Activated CD8-positive, alpha-beta memory T cell treated with anti-CD3 and anti-CD28 coated beads for 36 hours (primary cell): ENCODE measurements at regions not wholly inside any gene's neighbourhood (a gene's known extent, or its start where the extent isn't known, plus 50 kb on each side); places are given as distances from the start of the nearest gene placed in this dataset.

Experiments
- CTCF ChIA-PET: fragments of 350-600 bp; sonication (Branson Sonifier 250); formaldehyde crosslinking; loops from one replicate; lab custom pipeline; 2021; ENCODE audit warnings: antibody characterized with exemption; lab: Charles Lee
- POLR2A ChIA-PET: fragments of 350-600 bp; sonication (Branson Sonifier 250); formaldehyde crosslinking; loops from one replicate; lab custom pipeline; 2021; ENCODE audit warnings: antibody characterized with exemption; lab: Charles Lee

- ChIA-PET POLR2A (no interaction called here), CTCF (no interaction called here)
Observed at GRCh38 chr1:220976390-220976789, 97.1 kb downstream of the HLX start.

- POLR2A ChIA-PET = no interaction called here
- CTCF ChIA-PET = no interaction called here
Observed at GRCh38 chr1:220979371-220979770, 100.1 kb downstream of the HLX start.

GRCh38 chr1:220982686-220983085 lies 103.4 kb downstream of the HLX start:
- POLR2A ChIA-PET = no interaction called here
- CTCF ChIA-PET = no interaction called here

GRCh38 chr1:220983877-220984635 lies 104.8 kb downstream of the HLX start:
- ChIA-PET CTCF (no interaction called here), POLR2A (no interaction called here)

- POLR2A ChIA-PET = no interaction called here
- CTCF ChIA-PET = no interaction called here
Observed at GRCh38 chr1:220990427-220991339, 111.4 kb downstream of the HLX start.

GRCh38 chr1:220991506-220991905 lies 112.3 kb downstream of the HLX start:
- POLR2A ChIA-PET = no interaction called here
- CTCF ChIA-PET = no interaction called here

GRCh38 chr1:220991959-220992704 lies 112.9 kb downstream of the HLX start:
- ChIA-PET CTCF (no interaction called here), POLR2A (no interaction called here)

- CTCF ChIA-PET = no interaction called here
- POLR2A ChIA-PET = no interaction called here
Observed at GRCh38 chr1:220992705-220993052, 113.4 kb downstream of the HLX start.

- CTCF ChIA-PET = no interaction called here
- POLR2A ChIA-PET = no interaction called here
Observed at GRCh38 chr1:220994671-220995070, 115.4 kb downstream of the HLX start.

- ChIA-PET CTCF (no interaction called here), POLR2A (no interaction called here)
Observed at GRCh38 chr1:220997791-220998190, 118.5 kb downstream of the HLX start.

GRCh38 chr1:220999872-221000863 lies 120.9 kb downstream of the HLX start:
- POLR2A ChIA-PET = no interaction called here
- CTCF ChIA-PET = no interaction called here

- CTCF ChIA-PET = no interaction called here
- POLR2A ChIA-PET = no interaction called here
Observed at GRCh38 chr1:221001167-221001566, 121.9 kb downstream of the HLX start.

- ChIA-PET POLR2A (no interaction called here), CTCF (no interaction called here)
Observed at GRCh38 chr1:221002601-221003000, 123.4 kb downstream of the HLX start.

- POLR2A ChIA-PET = no interaction called here
- CTCF ChIA-PET = no interaction called here
Observed at GRCh38 chr1:221011145-221011544, 131.9 kb downstream of the HLX start.

- CTCF ChIA-PET = no interaction called here
- POLR2A ChIA-PET = no interaction called here
Observed at GRCh38 chr1:221012120-221012519, 132.9 kb downstream of the HLX start.

- ChIA-PET POLR2A (no interaction called here), CTCF (no interaction called here)
Observed at GRCh38 chr1:221013691-221014660, 134.7 kb downstream of the HLX start.

GRCh38 chr1:221015159-221015790 lies 136.0 kb downstream of the HLX start:
- ChIA-PET CTCF (no interaction called here), POLR2A (no interaction called here)

GRCh38 chr1:221016751-221017150 lies 137.5 kb downstream of the HLX start:
- POLR2A ChIA-PET = no interaction called here

More at GRCh38 chr1:221016751-221017150, 137.5 kb downstream of the HLX start:
- CTCF ChIA-PET = no interaction called here
